ENCODE measurements at regions not wholly inside any gene's neighbourhood (a gene's known extent, or its start where the extent isn't known, plus 50 kb on each side); places are given as distances from the start of the nearest gene placed in this dataset.

GRCh38 chr13:58633226-58633625 lies 1001.7 kb downstream of the PCDH17 start:
- TF ChIP-seq CTCF (conservative IDR thresholded peaks at IDR 0.05; ENCODE audit: low read depth, low read length) (no peak), EZH2 (IDR thresholded peaks at IDR 0.05; ENCODE audit: low read length, unreplicated experiment) (no peak), EZH2phosphoT487 (IDR thresholded peaks at IDR 0.05; ENCODE audit: borderline replicate concordance, low read length) (no peak)
